ENCODE measurements at regions not wholly inside any gene's neighbourhood (a gene's known extent, or its start where the extent isn't known, plus 50 kb on each side); places are given as distances from the start of the nearest gene placed in this dataset.

- Histone ChIP-seq H3K4me2 (ENCODE audit: insufficient read depth, low read length) (no peak overlapping the region), H2AFZ (ENCODE audit: low read depth, low read length) (no peak overlapping the region), H3K79me2 (ENCODE audit: control insufficient read depth, insufficient read depth, low read length) (no peaks in the 10 kb centered on the region), H3K4me1 (ENCODE audit: control insufficient read depth, extremely low read depth, insufficient read depth, low read length) (no peaks in the 10 kb centered on the region), H3K9me3 (replicated peaks; ENCODE audit: control insufficient read depth, insufficient read depth, low read length) (no peaks in the 10 kb centered on the region), H3K9ac (replicated peaks; ENCODE audit: extremely low read depth, insufficient read depth, low read length) (no peak overlapping the region), H3K27ac (ENCODE audit: insufficient read depth, low read depth, low read length) (no peak overlapping the region), H3K27me3 (ENCODE audit: control insufficient read depth in 2 of 2, insufficient read depth in 2 of 2, low read length in 2 of 2) (no peaks in the 10 kb centered on the region), H3K4me3 (replicated peaks in 1 of 3; ENCODE audit: insufficient read depth in 1 of 3, low read depth in 1 of 3, low read length in 3 of 3) (no peak overlapping the region), H4K20me1 (replicated peaks; ENCODE audit: control insufficient read depth, extremely low read depth, insufficient read depth, low read length) (no peaks in the 10 kb centered on the region), H3K36me3 (ENCODE audit: control insufficient read depth in 2 of 2, extremely low read depth in 1 of 2, insufficient read depth in 2 of 2, low read length in 2 of 2) (no peaks in the 10 kb centered on the region), H3K9me1 (replicated peaks; ENCODE audit: control insufficient read depth, extremely low read depth, insufficient read depth, low read length) (no peaks in the 10 kb centered on the region)
- DNase-seq (ENCODE audit: low read depth, low spot score) (no peak), FAIRE-seq (no peak)
- ChIA-PET POLR2A (no interaction called here), CTCF (no interaction called here)
- dilution Hi-C loops (cut with MboI; ENCODE audit: extremely low pct_ligation_motif_present, low sequenced_read_pairs) = no loop called here
- intact Hi-C loops (cut with micrococcal nuclease) = no loop called here
- no TSS peak for BruUV-seq (replicated peaks)
- TF ChIP-seq JUN (IDR thresholded peaks at IDR 0.05; ENCODE audit: borderline replicate concordance, insufficient read depth, insufficient read length, low read depth) (no peak), MAX (IDR thresholded peaks at IDR 0.05; ENCODE audit: insufficient read depth, insufficient read length) (no peak), GATA2 (IDR thresholded peaks at IDR 0.05; ENCODE audit: insufficient read depth, insufficient read length, low read depth, low read length) (no peak), FOS (IDR thresholded peaks at IDR 0.05; ENCODE audit: borderline replicate concordance, insufficient read depth, low read length) (no peak), MYC (IDR thresholded peaks at IDR 0.05; ENCODE audit: low read depth, low read length) (no peak), CTCF (IDR thresholded peaks at IDR 0.05; ENCODE audit: extremely low read depth in 1 of 2, insufficient read depth in 1 of 2, low read depth in 1 of 2, low read length in 2 of 2) (no peak), EZH2 (IDR thresholded peaks at IDR 0.05; ENCODE audit: borderline replicate concordance, low read depth, low read length, severe bottlenecking) (no peak)
Observed at GRCh38 chr12:115879354-115879753, 398.1 kb downstream of the MED13L start.

Measured in endothelial cell of umbilical vein (primary cell).